GM23248 (cell line): ENCODE measurements at regions not wholly inside any gene's neighbourhood (a gene's known extent, or its start where the extent isn't known, plus 50 kb on each side); places are given as distances from the start of the nearest gene placed in this dataset.

Source experiments
- EZH2 ChIP-seq: fragments of 200-600 bp; sonication (generic); IDR thresholded peaks from 2 replicates; pipeline ENCODE4 v1.6.1; 2018; ENCODE audit warnings: antibody characterized with exemption, mild to moderate bottlenecking; ENCODE audit not compliant: insufficient read depth, poor library complexity, severe bottlenecking
- EZH2phosphoT487 ChIP-seq: fragments of 200-600 bp; sonication (generic); IDR thresholded peaks from 2 replicates; pipeline ENCODE4 v1.6.1; 2018; ENCODE audit warnings: antibody characterized with exemption, moderate library complexity, mild to moderate bottlenecking, low read depth; ENCODE audit not compliant: insufficient read depth

GRCh38 chr3:55297245-55297644 is 189.9 kb downstream of the WNT5A start:
- TF ChIP-seq EZH2 (no peak), EZH2phosphoT487 (no peak)
